HepG2 (cell line): ENCODE measurements at regions not wholly inside any gene's neighbourhood (a gene's known extent, or its start where the extent isn't known, plus 50 kb on each side); places are given as distances from the start of the nearest gene placed in this dataset.

Experiments
- ATAC-seq: fragments of 200-7000 bp; cut with Tn5 transposase; 3 replicates; pipeline ENCODE4 v1.9.1; 2020; ENCODE audit warnings: mild to moderate bottlenecking, moderate library complexity
- BruUV-seq: library from RNA; stranded (reverse); fragments of 400-500 nt; replicated peaks from 2 replicates; lab custom pipeline; 2021; lab: Mats Ljungman, UMichigan
- CTCF ChIA-PET: fragments of 300-600 bp; formaldehyde crosslinking; extraction: SDS; loops from one replicate; lab custom pipeline; 2021; ENCODE audit warnings: low total read pairs, inconsistent platforms, low intra/inter-chr PET ratio; lab: Yijun Ruan, JAX
- POLR2A ChIA-PET: fragments of 350-600 bp; sonication (Branson Sonifier 250); formaldehyde crosslinking; loops from one replicate; lab custom pipeline; 2020; ENCODE audit warnings: antibody characterized with exemption, inconsistent platforms; lab: Yijun Ruan, JAX
- DNase-seq: peaks from one replicate; pipeline ENCODE4 v3.0.0-alpha.2; 2015; ENCODE audit warnings: low spot score
- FAIRE-seq: peaks from 3 replicates; lab custom pipeline; 2011; peaks lifted over from hg19 to GRCh38; lab: Jason Lieb, UNC
- H2AFZ ChIP-seq: one replicate; pipeline ENCODE4 v1.6.1; 2011; ENCODE audit warnings: low read length, inconsistent platforms
- H3K27ac ChIP-seq: fragments of 300-600 bp; 3 replicates; pipeline ENCODE4 v1.8.0; 2011; ENCODE audit warnings: mixed run types, mild to moderate bottlenecking, mixed read lengths, low read length, inconsistent platforms; ENCODE audit not compliant: insufficient read depth; ENCODE audit errors: extremely low read length
- H3K27me3 ChIP-seq, 2 experiments: fragments of 200-600 bp in 1 of 2; 2 replicates in 1 of 2; 3 replicates in 1 of 2; pipeline versions ENCODE4 v1.6.0 to v1.8.0; 2011; ENCODE audit warnings: low read length in 2 of 2, mild to moderate bottlenecking in 2 of 2, moderate library complexity in 2 of 2, inconsistent platforms in 1 of 2; ENCODE audit not compliant: insufficient read depth in 2 of 2, control insufficient read depth in 1 of 2
- H3K36me3 ChIP-seq, 2 experiments: fragments of 200-600 bp in 1 of 2; replicated peaks in 1 of 2; 2 replicates in 1 of 2; 3 replicates in 1 of 2; pipeline versions ENCODE4 v1.5.1 to v1.8.0; 2011; ENCODE audit warnings: low read length in 2 of 2, inconsistent platforms in 1 of 2; ENCODE audit not compliant: insufficient read depth in 2 of 2, control insufficient read depth in 1 of 2
- H3K4me1 ChIP-seq: 2 replicates; pipeline ENCODE4 v1.5.1; 2012; ENCODE audit warnings: low read length, inconsistent platforms; ENCODE audit not compliant: insufficient read depth
- H3K4me2 ChIP-seq: 2 replicates; pipeline ENCODE4 v1.6.0; 2011; ENCODE audit warnings: low read depth, low read length, inconsistent platforms
- H3K4me3 ChIP-seq, 3 experiments: fragments of 200-600 bp in 1 of 3; sonication (generic), shearing (Covaris generic) in 1 of 3; replicated peaks in 1 of 3; 2 replicates each; pipeline ENCODE4 v1.5.1; 2011 to 2016; ENCODE audit warnings: low read length in 3 of 3, inconsistent platforms in 2 of 3, low read depth in 2 of 3, mild to moderate bottlenecking in 2 of 3, control low read depth in 1 of 3, mixed read lengths in 1 of 3; ENCODE audit not compliant: insufficient read depth in 1 of 3
- H3K79me2 ChIP-seq: one replicate; pipeline ENCODE4 v1.6.1; 2011; ENCODE audit warnings: low read length, inconsistent platforms; ENCODE audit not compliant: insufficient read depth
- H3K9ac ChIP-seq: 2 replicates; pipeline ENCODE4 v1.6.0; 2011; ENCODE audit warnings: mild to moderate bottlenecking, low read depth, low read length, inconsistent platforms; ENCODE audit not compliant: insufficient read depth
- H3K9me3 ChIP-seq: 2 replicates; pipeline ENCODE4 v1.5.1; 2012; ENCODE audit warnings: mild to moderate bottlenecking, low read length
- H4K20me1 ChIP-seq: 2 replicates; pipeline ENCODE4 v1.6.0; 2011; ENCODE audit warnings: inconsistent platforms, mild to moderate bottlenecking, low read length, moderate library complexity; ENCODE audit not compliant: insufficient read depth
- FOXA1 ChIP-seq, 2 experiments: fragments of 450-650 bp in 1 of 2; sonication (generic) in 1 of 2; formaldehyde crosslinking in 1 of 2; IDR thresholded peaks; 2 replicates each; pipeline versions ENCODE4 v1.4.0 to v1.6.1; 2016 to 2020; ENCODE audit warnings: missing genetic modification reagents in 1 of 2
- HMGA1 ChIP-seq: sonication (generic); formaldehyde crosslinking; conservative IDR thresholded peaks from 2 replicates; pipeline ENCODE4 v1.4.0; 2020; ENCODE audit warnings: missing genetic modification reagents
- RFXAP ChIP-seq: sonication (generic); formaldehyde crosslinking; IDR thresholded peaks from 2 replicates; pipeline ENCODE4 v1.4.0; 2020; ENCODE audit warnings: missing genetic modification reagents, borderline replicate concordance
- SUZ12 ChIP-seq: fragments of 150-350 bp; IDR thresholded peaks from 2 replicates; pipeline ENCODE4 v1.6.1; 2014; ENCODE audit warnings: low read depth, low read length
- ZBTB43 ChIP-seq: sonication (generic); formaldehyde crosslinking; conservative IDR thresholded peaks from 2 replicates; pipeline ENCODE4 v1.4.0; 2020; ENCODE audit warnings: missing genetic modification reagents
- ZBTB7A ChIP-seq: sonication (generic); formaldehyde crosslinking; IDR thresholded peaks from 2 replicates; pipeline ENCODE4 v1.8.0; 2022; ENCODE audit warnings: mild to moderate bottlenecking, missing genetic modification reagents
- ZNF34 ChIP-seq: sonication (generic); formaldehyde crosslinking; IDR thresholded peaks from 2 replicates; pipeline ENCODE4 v1.4.0; 2020; ENCODE audit warnings: mild to moderate bottlenecking, missing genetic modification reagents, borderline replicate concordance
- ZNF891 ChIP-seq: sonication (generic); formaldehyde crosslinking; IDR thresholded peaks from 2 replicates; pipeline ENCODE4 v1.5.0; 2020; ENCODE audit warnings: mild to moderate bottlenecking, missing genetic modification reagents
- WGBS: methylation state at CpG from one replicate; pipeline ENCODE4 v1.1.6; 2017; ENCODE audit warnings: low lambda C conversion rate; 5-methylcytosine and 5-hydroxymethylcytosine counted together
- in situ Hi-C: cut with HindIII; loops from 2 replicates; pipeline ENCODE4 v1.10.0; 2017; ENCODE audit warnings: low pct_unique_long_range_greater_than_20kb; ENCODE audit not compliant: extremely low pct_ligation_motif_present
- intact Hi-C: fragments of 100-400 bp; cut with micrococcal nuclease; formaldehyde crosslinking; loops from one replicate; pipeline ENCODE4 v1.10.0; 2022; ENCODE audit not compliant: unreplicated experiment
- TF ChIP-seq, protein P1 (sequence below), 2 experiments: IDR thresholded peaks; 2 replicates each; pipeline ENCODE4 v1.6.1; 2011 to 2012; ENCODE audit warnings: low read length in 2 of 2, borderline replicate concordance in 1 of 2, low read depth in 1 of 2, mild to moderate bottlenecking in 1 of 2, moderate library complexity in 1 of 2
- TF ChIP-seq, protein P2 (sequence below): IDR thresholded peaks from 2 replicates; pipeline ENCODE4 v1.6.1; 2016; ENCODE audit warnings: missing genetic modification reagents, missing compliant biosample characterization

DNA sequence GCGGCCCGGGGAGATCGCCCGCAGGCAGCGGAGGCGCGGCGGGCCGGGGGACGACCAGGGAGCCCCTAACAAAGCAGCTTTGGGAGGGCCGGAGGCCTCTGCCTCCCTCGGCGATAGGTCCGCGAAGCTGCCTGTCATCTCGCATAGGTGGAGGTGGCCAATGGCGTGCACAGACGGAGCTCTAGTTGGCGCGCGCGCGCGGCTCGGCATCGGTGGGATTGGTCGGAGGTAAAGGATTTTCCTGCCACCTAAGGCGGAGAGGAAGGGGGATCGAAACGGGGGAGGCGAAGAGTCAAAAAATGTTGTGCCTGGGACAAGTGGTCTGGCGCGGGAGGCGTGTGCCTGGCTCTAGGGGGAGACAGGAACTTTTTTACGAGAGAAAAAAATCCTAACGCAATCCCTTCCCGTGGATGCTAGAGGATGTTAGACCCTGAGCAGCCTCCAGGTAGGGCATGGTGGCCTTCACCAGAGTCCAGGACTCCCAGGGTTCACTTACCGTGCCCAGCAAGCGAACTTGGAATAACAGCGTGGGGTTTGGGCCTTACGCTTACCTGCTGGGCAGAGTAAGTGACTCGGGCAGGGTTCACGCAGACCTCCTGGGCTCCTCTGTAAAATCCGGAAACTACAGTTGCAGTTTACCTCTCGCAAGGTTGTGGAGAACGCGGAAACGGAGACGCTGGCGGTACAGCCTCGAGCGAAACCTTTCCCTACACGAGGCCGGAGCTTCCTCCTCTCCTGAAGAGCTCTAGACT, 99.9 kb upstream of the SOD1 start (continued):
- TF ChIP-seq, protein P1, sequence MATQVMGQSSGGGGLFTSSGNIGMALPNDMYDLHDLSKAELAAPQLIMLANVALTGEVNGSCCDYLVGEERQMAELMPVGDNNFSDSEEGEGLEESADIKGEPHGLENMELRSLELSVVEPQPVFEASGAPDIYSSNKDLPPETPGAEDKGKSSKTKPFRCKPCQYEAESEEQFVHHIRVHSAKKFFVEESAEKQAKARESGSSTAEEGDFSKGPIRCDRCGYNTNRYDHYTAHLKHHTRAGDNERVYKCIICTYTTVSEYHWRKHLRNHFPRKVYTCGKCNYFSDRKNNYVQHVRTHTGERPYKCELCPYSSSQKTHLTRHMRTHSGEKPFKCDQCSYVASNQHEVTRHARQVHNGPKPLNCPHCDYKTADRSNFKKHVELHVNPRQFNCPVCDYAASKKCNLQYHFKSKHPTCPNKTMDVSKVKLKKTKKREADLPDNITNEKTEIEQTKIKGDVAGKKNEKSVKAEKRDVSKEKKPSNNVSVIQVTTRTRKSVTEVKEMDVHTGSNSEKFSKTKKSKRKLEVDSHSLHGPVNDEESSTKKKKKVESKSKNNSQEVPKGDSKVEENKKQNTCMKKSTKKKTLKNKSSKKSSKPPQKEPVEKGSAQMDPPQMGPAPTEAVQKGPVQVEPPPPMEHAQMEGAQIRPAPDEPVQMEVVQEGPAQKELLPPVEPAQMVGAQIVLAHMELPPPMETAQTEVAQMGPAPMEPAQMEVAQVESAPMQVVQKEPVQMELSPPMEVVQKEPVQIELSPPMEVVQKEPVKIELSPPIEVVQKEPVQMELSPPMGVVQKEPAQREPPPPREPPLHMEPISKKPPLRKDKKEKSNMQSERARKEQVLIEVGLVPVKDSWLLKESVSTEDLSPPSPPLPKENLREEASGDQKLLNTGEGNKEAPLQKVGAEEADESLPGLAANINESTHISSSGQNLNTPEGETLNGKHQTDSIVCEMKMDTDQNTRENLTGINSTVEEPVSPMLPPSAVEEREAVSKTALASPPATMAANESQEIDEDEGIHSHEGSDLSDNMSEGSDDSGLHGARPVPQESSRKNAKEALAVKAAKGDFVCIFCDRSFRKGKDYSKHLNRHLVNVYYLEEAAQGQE (IDR thresholded peaks at IDR 0.05; ENCODE audit: borderline replicate concordance in 1 of 2, low read depth in 1 of 2, low read length in 2 of 2), result no peak
- TF ChIP-seq FOXA1 (IDR thresholded peaks at IDR 0.05), result no peak
- TF ChIP-seq FOXA1 (CRISPR knock-in tag; IDR thresholded peaks at IDR 0.05), result no peak
- TF ChIP-seq ZNF34, result no peak

GRCh38 chr21:31558962-31559367, 100.5 kb upstream of the SOD1 start:
- Histone ChIP-seq H3K27ac (no peak overlapping the region), H3K9ac (no peak overlapping the region), H3K4me1 (no peaks in the 10 kb centered on the region), H3K79me2 (no peaks in the 10 kb centered on the region), H3K9me3 (no peaks in the 10 kb centered on the region), H3K4me3 (no peak overlapping the region), H3K36me3 (no peaks in the 10 kb centered on the region), H3K27me3 (peaks cover 4 to 21% of the 10 kb centered on the region in 2 experiments), H4K20me1 (no peaks in the 10 kb centered on the region), H2AFZ (no peak overlapping the region), H3K4me2 (no peak overlapping the region)
- BruUV-seq, result no TSS peak
- TF ChIP-seq ZBTB7A (CRISPR knock-in tag) (no peak), SUZ12 (no peak), ZBTB43 (CRISPR knock-in tag) (no peak), ZNF891 (CRISPR knock-in tag) (no peak), RFXAP (CRISPR knock-in tag) (no peak), HMGA1 (CRISPR knock-in tag) (no peak)
- TF ChIP-seq, protein P2, sequence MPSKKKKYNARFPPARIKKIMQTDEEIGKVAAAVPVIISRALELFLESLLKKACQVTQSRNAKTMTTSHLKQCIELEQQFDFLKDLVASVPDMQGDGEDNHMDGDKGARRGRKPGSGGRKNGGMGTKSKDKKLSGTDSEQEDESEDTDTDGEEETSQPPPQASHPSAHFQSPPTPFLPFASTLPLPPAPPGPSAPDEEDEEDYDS (CRISPR knock-in tag), result no peak
- no peak for ATAC-seq
- ChIA-PET POLR2A (no interaction called here), CTCF (no interaction called here)
- WGBS, result 96% methylated on average over 36 of the region's 59 CpGs
- DNase-seq, result no peak
- intact Hi-C loops, result no loop called here
- no peak for FAIRE-seq
- in situ Hi-C loops, result no loop called here
